H1 (cell line): ENCODE measurements at regions not wholly inside any gene's neighbourhood (a gene's known extent, or its start where the extent isn't known, plus 50 kb on each side); places are given as distances from the start of the nearest gene placed in this dataset.

ENCODE experiments used
- RAD21 ChIP-seq, 2 experiments: IDR thresholded peaks in 1 of 2; conservative IDR thresholded peaks in 1 of 2; 2 replicates each; pipeline ENCODE4 v1.6.1; 2011; ENCODE audit warnings: low read depth in 2 of 2, low read length in 2 of 2, improper control_type of control experiment in 1 of 2, inconsistent platforms in 1 of 2, mild to moderate bottlenecking in 1 of 2, moderate library complexity in 1 of 2
- SAP30 ChIP-seq: fragments of 300-600 bp; sonication (generic); IDR thresholded peaks from 2 replicates; pipeline ENCODE4 v1.7.1; 2012; ENCODE audit warnings: low read length, moderate library complexity, mild to moderate bottlenecking, inconsistent platforms; ENCODE audit not compliant: insufficient read depth, insufficient replicate concordance
- TCF12 ChIP-seq: IDR thresholded peaks from 2 replicates; pipeline ENCODE4 v1.6.1; 2011; ENCODE audit warnings: low read depth, mild to moderate bottlenecking, low read length

DNA sequence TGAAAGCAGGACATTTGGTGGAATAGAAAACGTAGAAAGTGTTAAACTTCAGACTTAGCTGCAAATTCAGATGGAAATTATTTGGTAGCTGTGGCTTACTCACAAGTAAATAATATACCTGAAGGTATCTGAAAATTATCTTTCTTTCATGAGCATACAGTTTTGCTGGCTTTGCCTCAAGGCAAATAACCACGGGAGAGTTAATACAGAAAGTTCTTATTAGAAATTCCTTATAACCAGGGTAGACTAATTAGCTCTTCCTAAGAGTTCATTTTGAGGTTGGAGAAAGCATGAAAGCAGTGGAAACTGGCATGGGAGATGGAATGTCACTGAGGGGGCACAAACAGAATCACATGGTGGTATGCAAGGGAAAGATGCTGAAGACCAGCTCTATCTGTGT is 217.5 kb downstream of the CD83 start (continued):
- TF ChIP-seq RAD21 (IDR thresholded peaks at IDR 0.05 in 1 of 2, conservative IDR thresholded peaks at IDR 0.05 in 1 of 2; ENCODE audit: low read depth in 2 of 2, low read length in 2 of 2): no peak
- no peak for TF ChIP-seq SAP30
- TF ChIP-seq TCF12: no peak
- TF ChIP-seq, all 59 proteins: peak for 0
